GM18517 (cell line): ENCODE measurements at regions not wholly inside any gene's neighbourhood (a gene's known extent, or its start where the extent isn't known, plus 50 kb on each side); places are given as distances from the start of the nearest gene placed in this dataset.

Experiments used
- ATAC-seq: cut with Tn5 transposase; IDR thresholded peaks from one replicate; pipeline ENCODE4 v1.9.1; 2021; ENCODE audit warnings: mild to moderate bottlenecking, moderate library complexity; ENCODE audit not compliant: unreplicated experiment

DNA sequence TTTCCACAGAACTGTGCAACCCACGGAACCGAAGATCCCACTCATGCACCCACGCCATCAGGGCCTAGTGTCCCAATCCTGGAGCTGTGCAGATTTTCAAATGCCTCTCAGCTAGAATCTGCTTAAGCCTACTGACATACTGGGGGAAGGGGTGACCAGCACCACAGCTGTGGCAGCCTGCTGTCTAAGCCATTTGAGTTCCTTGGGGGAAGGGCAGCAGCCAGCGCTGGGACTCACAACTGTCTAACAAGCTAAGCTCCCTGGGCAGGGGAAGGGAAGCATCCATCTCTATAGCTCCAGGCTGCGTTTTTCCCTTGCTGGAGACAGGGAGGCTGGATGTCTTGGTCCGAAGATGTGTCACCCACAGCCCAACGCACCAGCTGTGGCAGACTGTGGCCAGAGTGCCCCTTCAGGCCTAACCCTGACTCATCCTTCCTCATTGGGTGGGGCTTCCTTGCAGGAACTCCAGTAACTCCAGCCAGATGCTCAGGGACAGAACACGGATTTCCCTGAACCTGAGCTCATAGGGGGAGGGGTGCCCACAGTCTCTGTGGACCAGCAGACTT is 194.8 kb downstream of the CHRDL1 start:
- no peak for ATAC-seq

GRCh38 chrX:110614596-110614995 is 181.0 kb downstream of the CHRDL1 start:
- no peak for ATAC-seq
